ENCODE measurements at regions not wholly inside any gene's neighbourhood (a gene's known extent, or its start where the extent isn't known, plus 50 kb on each side); places are given as distances from the start of the nearest gene placed in this dataset.

DNA sequence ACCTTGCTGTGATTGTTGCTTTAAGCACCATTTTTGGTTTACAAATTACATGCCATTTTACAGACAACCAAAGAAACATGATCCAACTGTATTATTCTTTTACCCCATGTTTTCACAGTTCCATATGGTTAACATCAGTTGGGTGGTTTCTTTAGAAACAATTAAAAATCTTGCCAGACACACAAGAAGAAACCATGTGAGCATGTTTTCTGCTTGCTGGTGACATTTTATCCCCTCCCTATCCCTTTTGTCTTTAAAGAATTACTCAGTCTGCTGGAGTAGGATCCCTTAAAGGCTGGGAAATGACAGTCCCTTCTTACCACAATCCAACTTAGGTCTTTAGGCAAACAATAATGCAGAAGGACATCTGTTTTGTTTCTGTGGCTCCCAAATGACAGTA, 121.8 kb upstream of the PLXNC1 start:
- TF ChIP-seq POLR2A (IDR thresholded peaks at IDR 0.05): no peak
- TF ChIP-seq, protein P1, sequence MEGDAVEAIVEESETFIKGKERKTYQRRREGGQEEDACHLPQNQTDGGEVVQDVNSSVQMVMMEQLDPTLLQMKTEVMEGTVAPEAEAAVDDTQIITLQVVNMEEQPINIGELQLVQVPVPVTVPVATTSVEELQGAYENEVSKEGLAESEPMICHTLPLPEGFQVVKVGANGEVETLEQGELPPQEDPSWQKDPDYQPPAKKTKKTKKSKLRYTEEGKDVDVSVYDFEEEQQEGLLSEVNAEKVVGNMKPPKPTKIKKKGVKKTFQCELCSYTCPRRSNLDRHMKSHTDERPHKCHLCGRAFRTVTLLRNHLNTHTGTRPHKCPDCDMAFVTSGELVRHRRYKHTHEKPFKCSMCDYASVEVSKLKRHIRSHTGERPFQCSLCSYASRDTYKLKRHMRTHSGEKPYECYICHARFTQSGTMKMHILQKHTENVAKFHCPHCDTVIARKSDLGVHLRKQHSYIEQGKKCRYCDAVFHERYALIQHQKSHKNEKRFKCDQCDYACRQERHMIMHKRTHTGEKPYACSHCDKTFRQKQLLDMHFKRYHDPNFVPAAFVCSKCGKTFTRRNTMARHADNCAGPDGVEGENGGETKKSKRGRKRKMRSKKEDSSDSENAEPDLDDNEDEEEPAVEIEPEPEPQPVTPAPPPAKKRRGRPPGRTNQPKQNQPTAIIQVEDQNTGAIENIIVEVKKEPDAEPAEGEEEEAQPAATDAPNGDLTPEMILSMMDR (IDR thresholded peaks at IDR 0.05): no peak
